IMR-90 (cell line): ENCODE measurements at regions not wholly inside any gene's neighbourhood (a gene's known extent, or its start where the extent isn't known, plus 50 kb on each side); places are given as distances from the start of the nearest gene placed in this dataset.

Source experiments
- ATAC-seq: fragments of 200-7000 bp; cut with Tn5 transposase; 2 replicates; pipeline ENCODE4 v1.9.1; 2020; ENCODE audit warnings: low read depth, mild to moderate bottlenecking, moderate library complexity
- BruUV-seq: library from RNA; stranded (reverse); fragments of 400-500 nt; replicated peaks from 2 replicates; lab custom pipeline; 2021; lab: Mats Ljungman, UMichigan
- CTCF ChIA-PET: fragments of 300-600 bp; formaldehyde crosslinking; extraction: SDS; loops from one replicate; lab custom pipeline; 2021; ENCODE audit warnings: antibody characterized with exemption; lab: Yijun Ruan, JAX
- POLR2A ChIA-PET: fragments of 300-600 bp; sonication (Branson Sonifier 250); formaldehyde crosslinking; loops from one replicate; lab custom pipeline; 2022; ENCODE audit warnings: antibody characterized with exemption; ENCODE audit not compliant: unreplicated experiment; lab: Charles Lee
- DNase-seq: peaks from one replicate; pipeline ENCODE4 v3.0.0; 2013
- H2AFZ ChIP-seq: replicated peaks from 2 replicates; pipeline ENCODE3; 2013; ENCODE audit warnings: low read length, mild to moderate bottlenecking; ENCODE audit not compliant: poor library complexity
- H2AK5ac ChIP-seq: 2 replicates; pipeline ENCODE4 v1.6.1; 2013; ENCODE audit warnings: low read depth, low read length, inconsistent platforms
- H2AK9ac ChIP-seq: replicated peaks from 2 replicates; pipeline ENCODE3; 2013; ENCODE audit warnings: mild to moderate bottlenecking, low read depth, low read length, moderate library complexity; ENCODE audit not compliant: poor library complexity
- H2BK120ac ChIP-seq: 2 replicates; pipeline ENCODE4 v1.6.1; 2013; ENCODE audit warnings: low read depth, low read length, inconsistent platforms
- H2BK15ac ChIP-seq: 3 replicates; pipeline ENCODE4 v1.6.1; 2013; ENCODE audit warnings: low read depth, low read length, inconsistent platforms
- H2BK20ac ChIP-seq: 2 replicates; pipeline ENCODE4 v1.6.1; 2013; ENCODE audit warnings: low read depth, mild to moderate bottlenecking, inconsistent platforms, low read length, moderate library complexity
- H2BK5ac ChIP-seq: 2 replicates; pipeline ENCODE4 v1.6.1; 2013; ENCODE audit warnings: mild to moderate bottlenecking, low read depth, low read length, inconsistent platforms; ENCODE audit not compliant: poor library complexity, severe bottlenecking
- H3K14ac ChIP-seq: replicated peaks from 2 replicates; pipeline ENCODE4 v1.6.1; 2013; ENCODE audit warnings: low read depth, low read length, inconsistent platforms
- H3K18ac ChIP-seq: 2 replicates; pipeline ENCODE4 v1.6.1; 2013; ENCODE audit warnings: low read depth, low read length, control low read depth
- H3K23ac ChIP-seq: 2 replicates; pipeline ENCODE4 v1.6.1; 2013; ENCODE audit warnings: low read depth, low read length, inconsistent platforms
- H3K27ac ChIP-seq: 2 replicates; pipeline ENCODE4 v1.5.1; 2013; ENCODE audit warnings: mild to moderate bottlenecking, control low read depth, low read length; ENCODE audit not compliant: insufficient read depth
- H3K27me3 ChIP-seq: 2 replicates; pipeline ENCODE4 v1.6.1; 2013; ENCODE audit warnings: low read length; ENCODE audit not compliant: control insufficient read depth, insufficient read depth
- H3K36me3 ChIP-seq: 2 replicates; pipeline ENCODE4 v1.6.1; 2013; ENCODE audit warnings: low read length, mixed read lengths; ENCODE audit not compliant: control insufficient read depth, insufficient read depth
- H3K4ac ChIP-seq: 2 replicates; pipeline ENCODE4 v1.6.1; 2013; ENCODE audit warnings: low read depth, low read length, inconsistent platforms
- H3K4me1 ChIP-seq: 2 replicates; pipeline ENCODE4 v1.6.1; 2013; ENCODE audit warnings: low read length, mixed read lengths; ENCODE audit not compliant: control insufficient read depth, insufficient read depth
- H3K4me2 ChIP-seq: 2 replicates; pipeline ENCODE4 v1.6.1; 2013; ENCODE audit warnings: low read depth, mild to moderate bottlenecking, control low read depth, low read length, moderate library complexity
- H3K4me3 ChIP-seq: 2 replicates; pipeline ENCODE4 v1.5.1; 2013; ENCODE audit warnings: low read depth, mild to moderate bottlenecking, control low read depth, low read length, moderate library complexity; ENCODE audit not compliant: insufficient read depth
- H3K56ac ChIP-seq: 2 replicates; pipeline ENCODE4 v1.6.1; 2013; ENCODE audit warnings: low read length, inconsistent platforms; ENCODE audit not compliant: insufficient read depth; ENCODE audit errors: extremely low read depth
- H3K79me1 ChIP-seq, 2 experiments: 2 replicates each; pipeline ENCODE4 v1.6.1; 2013; ENCODE audit warnings: low read length in 2 of 2, inconsistent platforms in 1 of 2, low read depth in 1 of 2
- H3K9ac ChIP-seq: 2 replicates; pipeline ENCODE4 v1.6.1; 2013; ENCODE audit warnings: low read depth, low read length, control low read depth
- H3K9me1 ChIP-seq: 2 replicates; pipeline ENCODE4 v1.6.1; 2013; ENCODE audit warnings: low read length, inconsistent platforms; ENCODE audit not compliant: insufficient read depth
- H3K9me3 ChIP-seq: 2 replicates; pipeline ENCODE4 v1.6.1; 2013; ENCODE audit warnings: low read length; ENCODE audit not compliant: control insufficient read depth, insufficient read depth
- H4K20me1 ChIP-seq: 2 replicates; pipeline ENCODE4 v1.6.1; 2013; ENCODE audit warnings: low read length, inconsistent platforms; ENCODE audit not compliant: insufficient read depth
- H4K5ac ChIP-seq: 2 replicates; pipeline ENCODE4 v1.6.1; 2013; ENCODE audit warnings: mild to moderate bottlenecking, low read depth, low read length, control low read depth
- H4K8ac ChIP-seq, 2 experiments: 2 replicates each; pipeline ENCODE4 v1.6.1; 2013; ENCODE audit warnings: low read depth in 2 of 2, low read length in 2 of 2, control low read depth in 1 of 2, inconsistent platforms in 1 of 2
- H4K91ac ChIP-seq: 2 replicates; pipeline ENCODE4 v1.6.1; 2013; ENCODE audit warnings: low read depth, low read length, inconsistent platforms; ENCODE audit not compliant: insufficient read depth
- CEBPB ChIP-seq: IDR thresholded peaks from 2 replicates; pipeline ENCODE4 v1.6.1; 2012; ENCODE audit warnings: low read depth, low read length, improper control_type of control experiment
- CHD1 ChIP-seq: IDR thresholded peaks from 2 replicates; pipeline ENCODE4 v1.6.1; 2012; ENCODE audit warnings: low read depth, low read length, improper control_type of control experiment
- MAFK ChIP-seq: IDR thresholded peaks from 2 replicates; pipeline ENCODE4 v1.6.1; 2012; ENCODE audit warnings: low read depth, low read length, improper control_type of control experiment
- MAZ ChIP-seq: IDR thresholded peaks from 2 replicates; pipeline ENCODE4 v1.6.1; 2012; ENCODE audit warnings: low read depth, mild to moderate bottlenecking, low read length, improper control_type of control experiment, moderate library complexity, borderline replicate concordance
- RAD21 ChIP-seq: IDR thresholded peaks from 2 replicates; pipeline ENCODE4 v1.6.1; 2012; ENCODE audit warnings: low read length, improper control_type of control experiment
- RCOR1 ChIP-seq: IDR thresholded peaks from 2 replicates; pipeline ENCODE4 v1.6.1; 2012; ENCODE audit warnings: mild to moderate bottlenecking, low read length, improper control_type of control experiment; ENCODE audit not compliant: insufficient replicate concordance
- SMC3 ChIP-seq: fragments of 150-350 bp; IDR thresholded peaks from 2 replicates; pipeline ENCODE4 v1.6.1; 2016; ENCODE audit warnings: low read depth, mild to moderate bottlenecking, antibody characterized with exemption, low read length, moderate library complexity
- WGBS, 2 experiments: methylation state at CpG; one replicate each; pipeline versions ENCODE4 v1.1.5 to v1.1.7; 2013; ENCODE audit warnings: missing lambda C conversion rate in 2 of 2; ENCODE audit not compliant: insufficient read length in 1 of 2; ENCODE audit errors: extremely low coverage in 2 of 2; 5-methylcytosine and 5-hydroxymethylcytosine counted together
- dilution Hi-C: fragments of 300-500 bp; cut with HindIII; formaldehyde crosslinking; loops from one replicate; pipeline ENCODE4 v1.14.3; 2018; ENCODE audit warnings: low sequenced_read_pairs; ENCODE audit not compliant: unreplicated experiment
- in situ Hi-C: fragments of 300-500 bp; cut with MboI; formaldehyde crosslinking; loops from 3 replicates; pipeline ENCODE4 v1.14.3; 2019; ENCODE audit warnings: low sequenced_read_pairs, inconsistent platforms, mixed read lengths
- intact Hi-C: fragments of 100-400 bp; cut with micrococcal nuclease; formaldehyde crosslinking; loops from 2 replicates; pipeline ENCODE4 v1.10.0; 2022

DNA sequence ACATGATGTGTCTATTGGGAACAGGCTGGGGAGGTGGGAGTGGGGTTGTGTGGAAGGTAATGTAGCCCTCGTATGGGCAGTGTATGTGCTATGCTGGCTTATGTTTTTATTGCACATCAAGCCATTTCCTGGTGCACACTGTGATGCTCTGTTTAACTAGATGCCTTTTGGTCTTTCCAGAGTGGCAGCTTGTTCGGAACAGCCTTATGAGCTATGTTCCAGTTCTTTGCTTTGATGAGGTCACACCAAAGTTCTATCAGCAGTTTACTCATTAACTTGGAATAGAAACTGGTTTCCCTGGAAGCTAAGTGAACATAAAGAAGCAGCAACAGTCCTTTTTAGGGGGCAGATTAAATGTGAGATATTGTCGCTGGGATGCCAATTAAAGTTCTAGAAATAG lies 133.9 kb downstream of the DIPK2A start:
- POLR2A ChIA-PET, result no interaction called here

More for the DNA sequence above, 133.9 kb downstream of the DIPK2A start:
- 40% methylated on average over 1 of the region's 3 CpGs; no CpG with 5 or more reads in 1 of the 2 experiments for WGBS, 2 experiments
- H3K4me2 ChIP-seq, result no peak overlapping the region
- BruUV-seq, result no TSS peak
- H4K20me1 ChIP-seq, result no peaks in the 10 kb centered on the region
- ATAC-seq, result no peak
- H2BK20ac ChIP-seq, result no peak overlapping the region
- H3K36me3 ChIP-seq, result no peaks in the 10 kb centered on the region
- no peak overlapping the region for H4K91ac ChIP-seq
- H3K4ac ChIP-seq, result no peak overlapping the region
- dilution Hi-C loops, result no loop called here
- in situ Hi-C loops, result no loop called here
- intact Hi-C loops, result no loop called here
- no peak overlapping the region for H2BK5ac ChIP-seq
- no peaks in the 10 kb centered on the region for H3K9me3 ChIP-seq
- H3K23ac ChIP-seq, result no peak overlapping the region
- no peak overlapping the region for H2AK9ac ChIP-seq
- H3K4me3 ChIP-seq, result no peak overlapping the region
- no peak overlapping the region for H4K5ac ChIP-seq
- H2AK5ac ChIP-seq, result no peak overlapping the region
- no peak overlapping the region for H3K27ac ChIP-seq
- DNase-seq, result no peak
- no peak overlapping the region for H3K9ac ChIP-seq
- no peak overlapping the region for H4K8ac ChIP-seq
- H3K79me1 ChIP-seq, result no peaks in the 10 kb centered on the region
- H2AFZ ChIP-seq, result no peak overlapping the region
- H3K9me1 ChIP-seq, result no peaks in the 10 kb centered on the region
- H3K4me1 ChIP-seq, result no peaks in the 10 kb centered on the region
- H2BK120ac ChIP-seq, result no peak overlapping the region
- TF ChIP-seq CEBPB (no peak), RAD21 (no peak), MAZ (no peak), SMC3 (no peak), RCOR1 (no peak), CHD1 (no peak), MAFK (no peak)
- H2BK15ac ChIP-seq, result no peak overlapping the region
- H3K18ac ChIP-seq, result no peak overlapping the region
- H3K14ac ChIP-seq, result no peak overlapping the region
- H3K56ac ChIP-seq, result no peak overlapping the region
- no peaks in the 10 kb centered on the region for H3K27me3 ChIP-seq
- CTCF ChIA-PET, result no interaction called here
